GM23338 (cell line): ENCODE measurements at regions not wholly inside any gene's neighbourhood (a gene's known extent, or its start where the extent isn't known, plus 50 kb on each side); places are given as distances from the start of the nearest gene placed in this dataset.

Experiments used
- ATAC-seq: fragments of 200-7000 bp; cut with Tn5 transposase; 3 replicates; pipeline ENCODE4 v1.9.1; 2020
- DNase-seq: peaks from one replicate; pipeline ENCODE4 v3.0.0-alpha.2; 2015; ENCODE audit warnings: low spot score
- H2AFZ ChIP-seq: fragments of 200-600 bp; sonication (generic); 2 replicates; pipeline ENCODE4 v1.8.0; 2016; ENCODE audit warnings: antibody characterized with exemption, mild to moderate bottlenecking, moderate library complexity
- H3F3A ChIP-seq: fragments of 200-600 bp; sonication (generic); replicated peaks from 2 replicates; pipeline ENCODE4 v1.8.0; 2017; ENCODE audit warnings: antibody characterized with exemption, mixed run types, low read depth
- H3K27ac ChIP-seq: fragments of 200-600 bp; sonication (generic); 2 replicates; pipeline ENCODE4 v1.6.1; 2016; ENCODE audit warnings: low read depth
- H3K27me3 ChIP-seq: fragments of 200-600 bp; sonication (generic); 2 replicates; pipeline ENCODE4 v1.8.0; 2016; ENCODE audit warnings: mild to moderate bottlenecking, mixed run types, moderate library complexity; ENCODE audit not compliant: insufficient read depth
- H3K36me3 ChIP-seq: fragments of 200-600 bp; sonication (generic); 2 replicates; pipeline ENCODE4 v1.8.0; 2016; ENCODE audit warnings: mild to moderate bottlenecking; ENCODE audit not compliant: insufficient read depth
- H3K4me1 ChIP-seq: fragments of 200-600 bp; sonication (generic); 2 replicates; pipeline ENCODE4 v1.8.0; 2016; ENCODE audit warnings: mild to moderate bottlenecking, moderate library complexity; ENCODE audit not compliant: insufficient read depth
- H3K4me2 ChIP-seq: fragments of 200-600 bp; sonication (generic); 2 replicates; pipeline ENCODE4 v1.7.1; 2017; ENCODE audit warnings: mixed run types
- H3K4me3 ChIP-seq: fragments of 200-600 bp; sonication (generic); 2 replicates; pipeline ENCODE4 v1.6.1; 2016; ENCODE audit warnings: mixed run types
- H3K79me2 ChIP-seq: fragments of 200-600 bp; sonication (generic); replicated peaks from 2 replicates; pipeline ENCODE4 v1.8.0; 2017; ENCODE audit warnings: mild to moderate bottlenecking; ENCODE audit not compliant: insufficient read depth
- H3K9me2 ChIP-seq: fragments of 200-600 bp; sonication (generic); 2 replicates; pipeline ENCODE4 v1.8.0; 2017; ENCODE audit not compliant: insufficient read depth
- H4K20me1 ChIP-seq: fragments of 200-600 bp; sonication (generic); replicated peaks from 2 replicates; pipeline ENCODE4 v1.8.0; 2017; ENCODE audit warnings: mild to moderate bottlenecking; ENCODE audit not compliant: insufficient read depth
- H3K27ac Mint-ChIP-seq: 2 replicates; pipeline ENCODE4 v1.8.0; 2020; ENCODE audit warnings: inconsistent platforms, mild to moderate bottlenecking, moderate library complexity, mixed read lengths
- H3K27me3 Mint-ChIP-seq: 3 replicates; pipeline ENCODE4 v1.8.0; 2022; ENCODE audit warnings: low read depth, mild to moderate bottlenecking, moderate library complexity, mixed read lengths, inconsistent platforms; ENCODE audit not compliant: insufficient read depth, poor library complexity
- H3K36me3 Mint-ChIP-seq: 3 replicates; pipeline ENCODE4 v1.8.0; 2021; ENCODE audit warnings: low read depth, mild to moderate bottlenecking, inconsistent platforms, moderate library complexity, mixed read lengths
- H3K4me1 Mint-ChIP-seq: 3 replicates; pipeline ENCODE4 v1.8.0; 2020; ENCODE audit warnings: mild to moderate bottlenecking, inconsistent platforms, mixed read lengths
- H3K4me3 Mint-ChIP-seq: 3 replicates; pipeline ENCODE4 v1.8.0; 2021; ENCODE audit warnings: moderate library complexity, mild to moderate bottlenecking, inconsistent platforms, mixed read lengths
- H3K9me3 Mint-ChIP-seq: 3 replicates; pipeline ENCODE4 v1.8.0; 2020; ENCODE audit warnings: moderate library complexity, mild to moderate bottlenecking, inconsistent platforms, mixed read lengths
- ETS1 ChIP-seq: IDR thresholded peaks from 2 replicates; pipeline ENCODE4 v1.6.1; 2016; ENCODE audit warnings: antibody characterized with exemption
- EZH2 ChIP-seq: fragments of 200-600 bp; sonication (generic); IDR thresholded peaks from one replicate; pipeline ENCODE4 v1.8.0; 2017; ENCODE audit warnings: antibody characterized with exemption, mild to moderate bottlenecking, low read depth; ENCODE audit not compliant: unreplicated experiment
- EZH2phosphoT487 ChIP-seq: fragments of 200-600 bp; sonication (generic); IDR thresholded peaks from one replicate; pipeline ENCODE4 v1.8.1; 2018; ENCODE audit warnings: antibody characterized with exemption; ENCODE audit not compliant: unreplicated experiment
- JUNB ChIP-seq: IDR thresholded peaks from one replicate; pipeline ENCODE4 v1.6.1; 2016; ENCODE audit warnings: antibody characterized with exemption; ENCODE audit not compliant: unreplicated experiment
- NANOG ChIP-seq: IDR thresholded peaks from 2 replicates; pipeline ENCODE4 v1.6.1; 2016; ENCODE audit warnings: antibody characterized with exemption, borderline replicate concordance
- POLR2AphosphoS5 ChIP-seq: IDR thresholded peaks from 2 replicates; pipeline ENCODE4 v1.6.1; 2016; ENCODE audit warnings: antibody characterized with exemption, low read depth
- STAT1 ChIP-seq: IDR thresholded peaks from one replicate; pipeline ENCODE4 v1.6.1; 2016; ENCODE audit warnings: antibody characterized with exemption; ENCODE audit not compliant: unreplicated experiment
- ZNF114 ChIP-seq: fragments of 250-450 bp; sonication (Bioruptor Pico); IDR thresholded peaks from 2 replicates; pipeline ENCODE4 v1.5.0; 2020; ENCODE audit warnings: mild to moderate bottlenecking, moderate library complexity
- ZNF331 ChIP-seq: fragments of 250-450 bp; sonication (Bioruptor Pico); IDR thresholded peaks from 2 replicates; pipeline ENCODE4 v1.5.0; 2020; ENCODE audit warnings: low read depth, mild to moderate bottlenecking, moderate library complexity
- ZNF462 ChIP-seq: fragments of 250-450 bp; sonication (Bioruptor Pico); IDR thresholded peaks from 2 replicates; pipeline ENCODE4 v1.5.0; 2020; ENCODE audit warnings: mild to moderate bottlenecking, moderate library complexity

- no peak for TF ChIP-seq ZNF114
- no peak for TF ChIP-seq ETS1
- TF ChIP-seq ZNF331 (CRISPR knock-in tag) = no peak
- no peaks in the 10 kb centered on the region for H3K79me2 ChIP-seq
- no peak overlapping the region for H3K4me3 Mint-ChIP-seq
- DNase-seq (no peak), ATAC-seq (no peak)
- no peak overlapping the region for H2AFZ ChIP-seq
- H3K27ac Mint-ChIP-seq = no peak overlapping the region
- no peaks in the 10 kb centered on the region for H3K4me1 Mint-ChIP-seq
- no peaks in the 10 kb centered on the region for H3K36me3 ChIP-seq
- H3K4me3 ChIP-seq = no peak overlapping the region
- no peak overlapping the region for H3K4me2 ChIP-seq
- no peaks in the 10 kb centered on the region for H3K27me3 Mint-ChIP-seq
- no peaks in the 10 kb centered on the region for H3K27me3 ChIP-seq
- H3K9me2 ChIP-seq = no peaks in the 10 kb centered on the region
- no peak overlapping the region for H3K27ac ChIP-seq
- H3K4me1 ChIP-seq = no peaks in the 10 kb centered on the region
- H3K36me3 Mint-ChIP-seq = no peaks in the 10 kb centered on the region
- H4K20me1 ChIP-seq = no peaks in the 10 kb centered on the region
- no peaks in the 10 kb centered on the region for H3F3A ChIP-seq
- H3K9me3 Mint-ChIP-seq = no peaks in the 10 kb centered on the region
Measured at GRCh38 chr5:148760945-148761638, 65.3 kb upstream of the ADRB2 start.

- no peaks in the 10 kb centered on the region for H3K4me1 ChIP-seq
- H3K27ac Mint-ChIP-seq = no peak overlapping the region
- no peaks in the 10 kb centered on the region for H3K27me3 ChIP-seq
- H3F3A ChIP-seq = no peaks in the 10 kb centered on the region
- ATAC-seq (no peak), DNase-seq (no peak)
- H3K27me3 Mint-ChIP-seq = no peaks in the 10 kb centered on the region
- no peaks in the 10 kb centered on the region for H3K9me3 Mint-ChIP-seq
- H4K20me1 ChIP-seq = no peaks in the 10 kb centered on the region
- no peak overlapping the region for H2AFZ ChIP-seq
- H3K36me3 ChIP-seq = no peaks in the 10 kb centered on the region
- no peaks in the 10 kb centered on the region for H3K36me3 Mint-ChIP-seq
- no peaks in the 10 kb centered on the region for H3K79me2 ChIP-seq
- no peak overlapping the region for H3K4me3 ChIP-seq
- no peak overlapping the region for H3K4me2 ChIP-seq
- H3K9me2 ChIP-seq = no peaks in the 10 kb centered on the region
- H3K4me3 Mint-ChIP-seq = no peak overlapping the region
- H3K27ac ChIP-seq = no peak overlapping the region
- H3K4me1 Mint-ChIP-seq = no peaks in the 10 kb centered on the region
- no peak for TF ChIP-seq EZH2phosphoT487
- TF ChIP-seq STAT1 = no peak
- no peak for TF ChIP-seq POLR2AphosphoS5
- TF ChIP-seq EZH2 = no peak
- no peak for TF ChIP-seq NANOG
- TF ChIP-seq ZNF462 (CRISPR knock-in tag) = no peak
- no peak for TF ChIP-seq JUNB
- no peak for TF ChIP-seq ETS1
- no peak for TF ChIP-seq ZNF331 (CRISPR knock-in tag)
Measured at GRCh38 chr5:148763996-148764395, 62.4 kb upstream of the ADRB2 start.
